Activated CD8-positive, alpha-beta memory T cell treated with anti-CD3 and anti-CD28 coated beads for 48 hours (primary cell): ENCODE measurements at regions not wholly inside any gene's neighbourhood (a gene's known extent, or its start where the extent isn't known, plus 50 kb on each side); places are given as distances from the start of the nearest gene placed in this dataset.

ENCODE experiments used
- DNase-seq, 3 experiments: peaks; one replicate each; pipeline ENCODE4 v3.0.0-alpha.2; 2020; ENCODE audit warnings: low read depth in 2 of 3, low spot score in 2 of 3

- DNase-seq = no peak
Observed at GRCh38 chr6:113127786-113128419, 729.2 kb upstream of the MARCKS start.

- no peak for DNase-seq
Observed at GRCh38 chr6:113128661-113129060, 728.5 kb upstream of the MARCKS start.

- no peak for DNase-seq
Observed at GRCh38 chr6:113129991-113130390, 727.2 kb upstream of the MARCKS start.

GRCh38 chr6:113137426-113137825, 719.7 kb upstream of the MARCKS start:
- no peak for DNase-seq

- no peak for DNase-seq
Observed at GRCh38 chr6:113140721-113141120, 716.4 kb upstream of the MARCKS start.

- DNase-seq = no peak
Observed at GRCh38 chr6:113141901-113142300, 715.2 kb upstream of the MARCKS start.

GRCh38 chr6:113142671-113143174, 714.4 kb upstream of the MARCKS start:
- DNase-seq = no peak

GRCh38 chr6:113143206-113143605, 713.9 kb upstream of the MARCKS start:
- no peak for DNase-seq

GRCh38 chr6:113144117-113144516, 713.0 kb upstream of the MARCKS start:
- no peak for DNase-seq

- DNase-seq = no peak
Observed at GRCh38 chr6:113146878-113147277, 710.3 kb upstream of the MARCKS start.

- DNase-seq = no peak
Observed at GRCh38 chr6:113147544-113147943, 709.6 kb upstream of the MARCKS start.

GRCh38 chr6:113148566-113148965, 708.6 kb upstream of the MARCKS start:
- DNase-seq = no peak

- no peak for DNase-seq
Observed at GRCh38 chr6:113149511-113149910, 707.6 kb upstream of the MARCKS start.

- no peak for DNase-seq
Observed at GRCh38 chr6:113160306-113161017, 696.7 kb upstream of the MARCKS start.

GRCh38 chr6:113161018-113161315, 696.2 kb upstream of the MARCKS start:
- DNase-seq = no peak

- no peak for DNase-seq
Observed at GRCh38 chr6:113162739-113163138, 694.4 kb upstream of the MARCKS start.

- no peak for DNase-seq
Observed at GRCh38 chr6:113168057-113168456, 689.1 kb upstream of the MARCKS start.

GRCh38 chr6:113169484-113169883, 687.7 kb upstream of the MARCKS start:
- DNase-seq = no peak

GRCh38 chr6:113170454-113170853, 686.7 kb upstream of the MARCKS start:
- no peak for DNase-seq

- DNase-seq = no peak
Observed at GRCh38 chr6:113171882-113172281, 685.3 kb upstream of the MARCKS start.

GRCh38 chr6:113172531-113172966, 684.6 kb upstream of the MARCKS start:
- no peak for DNase-seq

- no peak for DNase-seq
Observed at GRCh38 chr6:113178349-113178748, 678.8 kb upstream of the MARCKS start.

GRCh38 chr6:113181164-113181563, 676.0 kb upstream of the MARCKS start:
- DNase-seq = no peak
